HL-60 (cell line): ENCODE measurements at regions not wholly inside any gene's neighbourhood (a gene's known extent, or its start where the extent isn't known, plus 50 kb on each side); places are given as distances from the start of the nearest gene placed in this dataset.

ENCODE experiments used
- DNase-seq, 2 experiments: peaks; one replicate each; pipeline ENCODE4 v3.0.0-alpha.2; 2010 to 2020; ENCODE audit warnings: low read depth in 1 of 2, low spot score in 1 of 2
- H3K27ac ChIP-seq: fragments of 250-450 bp; sonication (Bioruptor Pico); replicated peaks from 2 replicates; pipeline ENCODE4 v1.5.1; 2020; ENCODE audit warnings: mild to moderate bottlenecking, moderate library complexity
- H3K27me3 ChIP-seq: fragments of 250-450 bp; sonication (Bioruptor Pico); 2 replicates; pipeline ENCODE4 v1.5.1; 2021; ENCODE audit warnings: mild to moderate bottlenecking, moderate library complexity; ENCODE audit not compliant: insufficient read depth, poor library complexity, severe bottlenecking
- H3K4me3 ChIP-seq: replicated peaks from 2 replicates; pipeline ENCODE4 v1.5.1; 2011; ENCODE audit warnings: mild to moderate bottlenecking, control low read depth, low read length; ENCODE audit not compliant: insufficient read depth
- CTCF ChIP-seq: IDR thresholded peaks from one replicate; pipeline ENCODE4 v1.5.1; 2011; ENCODE audit warnings: low read length, control low read depth, inconsistent platforms; ENCODE audit not compliant: insufficient read depth
- GABPA ChIP-seq: IDR thresholded peaks from 2 replicates; pipeline ENCODE4 v1.6.1; 2012; ENCODE audit warnings: low read depth
- POLR2AphosphoS5 ChIP-seq: IDR thresholded peaks from 2 replicates; pipeline ENCODE4 v1.6.1; 2012; ENCODE audit warnings: low read depth
- REST ChIP-seq: IDR thresholded peaks from 2 replicates; pipeline ENCODE4 v1.6.1; 2012; ENCODE audit warnings: low read depth; ENCODE audit not compliant: insufficient replicate concordance
- SPI1 ChIP-seq: IDR thresholded peaks from 2 replicates; pipeline ENCODE4 v1.6.1; 2012; ENCODE audit warnings: low read depth, mild to moderate bottlenecking, borderline replicate concordance

GRCh38 chr1:57659804-57660203 is 235.9 kb upstream of the DAB1 start:
- Histone ChIP-seq H3K4me3 (no peak overlapping the region), H3K27me3 (no peaks in the 10 kb centered on the region)

GRCh38 chr1:57655161-57655560 is 231.3 kb upstream of the DAB1 start:
- Histone ChIP-seq H3K4me3 (no peak overlapping the region), H3K27me3 (no peaks in the 10 kb centered on the region), H3K27ac (no peak overlapping the region)
- DNase-seq = no peak
- TF ChIP-seq REST (no peak), POLR2AphosphoS5 (no peak), GABPA (no peak), SPI1 (no peak), CTCF (no peak)

More at GRCh38 chr1:57659804-57660203, 235.9 kb upstream of the DAB1 start:
- TF ChIP-seq CTCF (no peak), SPI1 (no peak), REST (no peak), POLR2AphosphoS5 (no peak), GABPA (no peak)
- no peak overlapping the region for H3K27ac ChIP-seq
- no peak for DNase-seq

GRCh38 chr1:57644667-57645066 is 220.8 kb upstream of the DAB1 start:
- TF ChIP-seq GABPA (no peak), POLR2AphosphoS5 (no peak), CTCF (no peak)
- no peak overlapping the region for H3K27ac ChIP-seq
- H3K4me3 ChIP-seq = no peak overlapping the region
- no peak for DNase-seq
- H3K27me3 ChIP-seq = no peaks in the 10 kb centered on the region

- H3K4me3 ChIP-seq = no peak overlapping the region
These were observed 214.4 kb upstream of the DAB1 start for GRCh38 chr1:57638239-57638638.

More at GRCh38 chr1:57638239-57638638, 214.4 kb upstream of the DAB1 start:
- Histone ChIP-seq H3K27ac (no peak overlapping the region), H3K27me3 (no peaks in the 10 kb centered on the region)
- no peak for TF ChIP-seq CTCF
- TF ChIP-seq REST = no peak
- no peak for TF ChIP-seq POLR2AphosphoS5
- TF ChIP-seq GABPA = no peak
- no peak for TF ChIP-seq SPI1
- no peak for DNase-seq
